GM11168 (cell line): ENCODE measurements at regions not wholly inside any gene's neighbourhood (a gene's known extent, or its start where the extent isn't known, plus 50 kb on each side); places are given as distances from the start of the nearest gene placed in this dataset.
"Not testable (repeated sequence)": the region's sequence is repeated elsewhere in the genome, so short reads cannot be mapped to it uniquely, and the experiment has no call there.

Experiments
- in situ Hi-C: fragments of 300-500 bp; cut with MboI; formaldehyde crosslinking; loops from one replicate; pipeline ENCODE4 v1.12.0; 2022; ENCODE audit warnings: low sequenced_read_pairs; ENCODE audit not compliant: unreplicated experiment

DNA sequence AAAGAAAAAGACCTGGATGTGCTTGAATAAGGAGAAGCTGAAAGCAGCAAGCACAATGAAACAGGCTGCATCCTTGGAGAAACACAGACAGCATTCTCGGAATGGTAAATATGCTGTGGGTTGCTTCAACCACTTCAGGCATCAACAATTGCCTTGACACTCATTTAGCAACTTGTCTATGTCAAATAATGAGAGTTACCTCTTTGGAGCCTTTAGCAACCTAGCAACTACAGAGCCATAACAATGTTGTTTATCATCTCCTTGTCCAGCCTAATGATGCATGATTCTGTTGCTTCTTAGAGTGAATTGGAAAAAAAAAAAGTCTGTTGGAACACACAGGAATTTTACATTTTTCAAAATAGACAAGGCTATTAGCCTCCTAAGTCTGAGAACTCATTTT is 410.6 kb downstream of the PIK3C3 start:
- in situ Hi-C loops: no loop called here

DNA sequence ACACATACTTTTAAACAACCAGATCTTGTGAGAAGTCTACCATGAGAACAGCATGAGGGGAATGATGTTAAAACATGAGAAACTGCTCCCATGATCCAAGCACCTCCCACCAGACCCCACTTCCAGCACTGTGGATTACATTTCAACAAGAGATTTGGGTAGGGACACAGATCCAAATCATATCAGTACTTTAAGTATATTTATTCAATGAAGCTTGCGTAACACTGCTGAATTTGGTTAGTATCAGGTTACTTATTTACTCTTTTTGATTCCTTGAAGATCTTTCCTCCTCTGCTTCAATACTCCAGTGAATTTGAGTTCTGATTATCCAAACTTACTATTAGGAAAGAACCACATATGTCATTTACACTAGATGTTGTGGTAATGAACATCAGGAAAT is 418.6 kb downstream of the PIK3C3 start:
- in situ Hi-C loops: no loop called here

DNA sequence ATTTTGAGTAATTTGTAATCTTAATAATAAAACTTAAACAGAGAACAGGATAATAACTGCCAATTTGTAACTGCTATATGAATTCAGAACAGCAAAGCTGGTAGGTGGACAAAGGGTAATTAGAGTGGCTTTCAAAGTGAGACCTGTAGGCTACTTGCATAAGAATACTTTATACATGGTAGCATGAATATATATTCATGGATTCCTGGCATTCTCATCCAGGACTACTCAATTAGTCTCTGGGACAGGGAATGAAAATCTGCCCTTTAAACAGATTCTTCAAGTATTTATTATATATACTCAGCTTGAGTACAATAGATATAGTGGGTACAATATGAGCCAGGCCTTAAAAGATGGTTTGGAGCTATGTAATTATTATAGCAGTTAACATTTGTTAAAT is 419.9 kb downstream of the PIK3C3 start:
- in situ Hi-C loops: no loop called here

DNA sequence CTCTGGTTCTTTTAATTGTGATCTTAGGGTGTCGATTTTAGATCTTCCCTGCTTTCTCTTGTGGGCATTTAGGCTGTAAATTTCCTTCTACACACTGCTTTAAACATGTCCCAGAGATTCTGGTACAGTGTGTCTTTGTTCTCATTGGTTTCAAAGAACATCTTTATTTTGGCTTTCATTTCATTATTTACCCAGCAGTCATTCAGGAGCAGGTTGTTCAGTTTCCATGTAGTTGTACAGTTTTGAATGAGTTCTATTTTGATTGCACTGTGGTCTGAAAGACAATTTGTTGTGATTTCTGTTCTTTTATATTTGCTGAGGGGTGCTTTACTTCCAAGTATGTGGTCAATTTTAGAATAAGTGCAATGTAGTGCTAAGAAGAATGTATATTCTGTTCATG is 423.8 kb downstream of the PIK3C3 start:
- in situ Hi-C loops: not testable (repeated sequence)

DNA sequence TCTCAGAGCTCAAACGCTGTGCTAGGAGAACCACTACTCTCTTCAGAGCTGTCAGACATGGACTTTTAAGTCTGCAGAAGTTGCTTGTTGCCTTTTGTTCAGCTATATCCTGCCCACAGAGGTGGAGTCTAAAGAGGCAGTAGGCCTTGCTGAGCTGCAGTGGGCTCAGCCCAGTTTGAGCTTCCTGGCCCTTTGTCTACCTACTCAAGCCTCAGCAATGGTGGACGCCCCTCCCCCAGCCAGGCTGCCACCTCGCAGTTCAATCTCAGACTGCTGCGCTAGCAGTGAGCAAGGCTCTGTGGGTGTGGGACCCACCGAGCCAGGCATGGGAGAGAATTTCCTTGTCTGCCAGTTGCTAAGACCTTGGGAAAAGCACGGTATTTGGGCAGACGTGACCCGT is 426.2 kb downstream of the PIK3C3 start:
- in situ Hi-C loops: not testable (repeated sequence)

- in situ Hi-C loops: no loop called here
These were observed 437.4 kb downstream of the PIK3C3 start for GRCh38 chr18:42392416-42392815.

DNA sequence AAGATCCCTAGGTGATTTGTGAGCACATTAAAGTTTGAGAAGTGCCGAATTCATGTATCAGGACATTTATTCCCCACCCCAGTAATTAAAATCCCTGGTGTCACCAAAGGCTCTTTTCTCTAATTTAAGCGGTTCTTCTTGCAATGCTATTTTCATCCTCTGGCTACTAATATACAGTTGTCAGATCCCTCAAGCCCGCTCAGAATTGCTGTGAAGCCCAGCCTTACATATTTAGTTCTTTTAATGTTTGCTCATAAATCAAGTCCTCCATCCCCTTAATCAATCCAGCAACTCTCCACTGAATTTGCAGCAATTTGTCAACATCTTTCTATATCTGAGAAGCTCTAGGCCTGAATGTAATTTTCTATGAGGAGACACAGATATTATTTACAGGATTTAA is 437.9 kb downstream of the PIK3C3 start:
- in situ Hi-C loops: no loop called here

DNA sequence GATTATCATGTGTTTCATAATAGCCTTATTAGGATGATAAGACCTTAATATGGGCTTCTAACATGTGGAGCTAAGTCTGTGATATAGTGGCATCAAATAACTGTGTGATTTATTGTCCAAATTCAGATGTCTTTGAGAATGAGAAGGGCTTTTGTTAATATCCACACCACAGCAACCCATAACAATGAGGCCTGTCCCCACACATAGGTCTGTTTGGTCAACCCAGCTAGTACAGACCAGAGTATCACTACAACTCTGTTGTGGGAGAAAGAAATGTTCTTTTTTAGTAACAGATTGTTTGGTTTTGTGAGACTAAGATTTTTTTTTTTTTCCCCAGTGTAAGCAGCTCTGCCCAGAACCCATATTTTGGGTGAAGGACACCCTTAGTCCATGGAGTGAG is 439.2 kb downstream of the PIK3C3 start:
- in situ Hi-C loops: no loop called here

DNA sequence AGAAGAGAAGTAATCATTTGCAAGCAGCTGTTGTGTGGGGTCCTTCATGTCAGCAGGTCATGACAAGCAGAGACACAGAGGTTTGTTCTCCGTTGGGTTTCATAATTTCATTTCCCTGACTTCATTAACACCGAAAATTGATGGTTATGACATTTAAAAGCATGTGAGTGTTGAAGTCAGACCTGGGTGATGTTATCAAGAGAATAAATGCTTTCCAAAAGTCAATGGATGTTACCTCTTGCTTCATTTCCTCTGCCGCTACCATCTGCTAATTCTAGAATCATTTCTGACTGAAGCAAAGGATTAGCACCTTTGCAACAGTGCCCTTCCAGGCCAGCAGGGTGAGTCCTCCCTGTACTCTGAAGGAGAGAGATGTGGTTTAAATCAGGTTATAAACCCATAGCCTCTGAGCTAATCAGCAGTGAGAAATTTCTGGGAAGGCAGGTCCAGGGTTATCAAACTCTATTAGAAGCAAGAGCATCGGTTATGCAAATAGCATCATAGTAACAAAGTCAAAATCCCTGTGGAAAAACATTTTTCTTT is 446.2 kb downstream of the PIK3C3 start:
- in situ Hi-C loops: no loop called here

- in situ Hi-C loops: no loop called here
These were observed 449.1 kb downstream of the PIK3C3 start for GRCh38 chr18:42404151-42404550.

GRCh38 chr18:42409005-42409404 is 454.0 kb downstream of the PIK3C3 start:
- in situ Hi-C loops: no loop called here

- in situ Hi-C loops: no loop called here
These were observed 457.2 kb downstream of the PIK3C3 start for GRCh38 chr18:42412281-42412680.

DNA sequence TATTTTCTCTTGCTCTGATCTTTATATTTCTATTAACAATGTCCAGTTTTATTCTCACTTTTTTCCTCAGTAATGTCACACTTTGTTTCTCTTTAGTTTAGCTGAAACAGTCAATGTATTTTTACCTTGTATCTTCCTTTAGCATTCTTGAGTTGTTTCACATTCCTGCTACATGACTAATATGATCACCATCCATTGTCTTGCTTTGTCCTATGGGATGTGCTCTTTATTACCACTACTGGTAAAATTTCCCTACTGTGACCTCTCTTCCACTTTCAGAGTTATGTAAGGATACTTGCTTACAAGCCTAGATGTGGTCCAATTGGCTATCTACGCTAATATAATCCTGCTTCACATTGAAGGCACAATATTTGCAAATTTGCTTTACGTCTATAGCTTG is 457.9 kb downstream of the PIK3C3 start:
- in situ Hi-C loops: no loop called here

- in situ Hi-C loops: no loop called here
These were observed 458.8 kb downstream of the PIK3C3 start for GRCh38 chr18:42413870-42414269.

- in situ Hi-C loops: no loop called here
These were observed 459.9 kb downstream of the PIK3C3 start for GRCh38 chr18:42414756-42415454.

DNA sequence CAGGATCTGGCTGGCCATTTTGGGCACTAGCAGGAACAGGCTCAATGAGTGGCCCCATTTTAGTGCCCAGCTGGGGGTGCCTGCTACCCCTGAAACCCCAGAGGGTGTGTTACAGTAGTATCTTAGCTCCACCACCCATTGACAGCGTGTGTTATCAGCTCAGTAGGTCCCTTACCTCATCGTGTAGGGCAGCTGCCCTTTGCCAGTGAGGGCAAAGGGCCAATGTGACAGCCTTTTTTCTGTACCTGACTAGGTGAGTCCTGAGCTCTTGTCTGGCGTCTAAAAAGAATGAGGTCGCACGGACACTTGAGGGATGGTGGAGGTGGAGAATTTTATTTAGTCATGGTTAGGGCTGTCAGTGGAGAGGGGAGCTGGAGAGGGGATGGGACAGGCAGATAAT is 462.2 kb downstream of the PIK3C3 start:
- in situ Hi-C loops: no loop called here

- in situ Hi-C loops: no loop called here
These were observed 463.1 kb downstream of the PIK3C3 start for GRCh38 chr18:42418121-42418520.

DNA sequence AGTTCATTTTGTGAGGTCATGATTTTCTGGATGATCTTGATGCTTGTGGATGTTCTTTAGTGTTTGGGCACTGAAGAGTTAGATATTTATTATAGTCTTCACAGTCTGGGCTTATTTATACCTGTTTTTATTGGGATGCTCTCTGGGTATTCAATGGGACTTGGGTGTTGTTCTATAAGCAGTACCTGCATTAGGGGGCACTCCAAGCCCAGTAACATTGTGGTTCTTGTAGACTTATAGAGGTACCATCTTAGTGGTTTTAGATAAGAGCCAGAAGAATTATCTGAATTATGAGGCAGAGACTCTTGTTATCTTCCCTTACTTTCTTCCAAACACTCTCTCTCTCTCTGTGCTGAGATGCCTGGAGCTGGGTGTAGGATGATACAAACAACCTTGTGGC is 470.0 kb downstream of the PIK3C3 start:
- in situ Hi-C loops: no loop called here

- in situ Hi-C loops: no loop called here
These were observed 471.5 kb downstream of the PIK3C3 start for GRCh38 chr18:42426496-42427015.

DNA sequence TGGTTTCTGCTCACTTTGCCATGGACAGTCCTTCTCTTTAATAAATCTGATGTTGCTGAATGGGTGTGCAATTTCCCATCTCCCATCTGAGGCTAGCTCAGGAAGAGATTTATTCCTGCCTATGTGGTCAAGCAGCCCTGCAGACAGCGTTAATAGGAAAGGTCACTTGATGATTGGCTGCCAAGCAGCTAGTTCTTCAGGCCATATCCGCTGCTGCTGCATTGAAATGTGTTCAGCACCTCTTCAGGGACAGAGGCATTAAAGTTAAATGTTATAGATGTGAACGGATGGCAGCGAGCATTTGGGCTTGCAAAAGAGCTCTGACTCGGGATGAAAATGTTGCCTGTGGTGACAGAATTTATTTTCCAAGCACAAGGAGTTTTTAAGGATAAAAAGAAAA is 474.2 kb downstream of the PIK3C3 start:
- in situ Hi-C loops: no loop called here

GRCh38 chr18:42436222-42436765 is 481.3 kb downstream of the PIK3C3 start:
- in situ Hi-C loops: no loop called here

DNA sequence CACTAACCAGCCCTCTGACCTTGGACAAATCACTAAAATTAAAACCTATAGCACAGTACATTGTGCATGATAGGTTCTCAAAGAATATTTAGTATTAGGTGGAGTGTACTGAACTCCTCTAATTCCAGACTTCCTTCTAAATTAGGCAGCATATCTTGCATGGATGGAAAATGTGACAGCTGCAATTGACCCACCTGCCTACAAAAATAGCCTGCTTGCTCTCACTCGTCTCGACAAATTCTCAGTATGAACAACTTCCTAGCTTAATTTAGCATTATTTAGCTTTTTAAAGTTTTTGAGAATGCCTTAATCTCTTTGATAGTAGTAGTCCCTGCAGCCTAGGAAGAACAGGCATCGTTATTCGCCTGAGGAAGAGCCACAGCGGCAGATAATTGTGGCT is 482.0 kb downstream of the PIK3C3 start:
- in situ Hi-C loops: no loop called here
